ENCODE measurements at regions not wholly inside any gene's neighbourhood (a gene's known extent, or its start where the extent isn't known, plus 50 kb on each side); places are given as distances from the start of the nearest gene placed in this dataset.
A peak's percentile ranks its signal among the peaks of the same experiment; 100 is the strongest.

GRCh38 chr14:98893675-98894074 lies 378.3 kb downstream of the BCL11B start:
- H3K27ac ChIP-seq: no peak overlapping the region
- H3K27me3 ChIP-seq: no peaks in the 10 kb centered on the region
- H3K36me3 ChIP-seq: no peaks in the 10 kb centered on the region
- H3K4me1 ChIP-seq: peaks cover 11% of the 10 kb centered on the region
- TF ChIP-seq POLR2AphosphoS5 (IDR thresholded peaks at IDR 0.05) (no peak), CTCF (IDR thresholded peaks at IDR 0.05) (no peak), EP300 (IDR thresholded peaks at IDR 0.05) (no peak), POLR2A (IDR thresholded peaks at IDR 0.05) (no peak)
- H3K4me3 ChIP-seq: no peak overlapping the region
- no peak for DNase-seq (ENCODE audit: low spot score in 2 of 2)
- H3K9me3 ChIP-seq: no peaks in the 10 kb centered on the region

DNA sequence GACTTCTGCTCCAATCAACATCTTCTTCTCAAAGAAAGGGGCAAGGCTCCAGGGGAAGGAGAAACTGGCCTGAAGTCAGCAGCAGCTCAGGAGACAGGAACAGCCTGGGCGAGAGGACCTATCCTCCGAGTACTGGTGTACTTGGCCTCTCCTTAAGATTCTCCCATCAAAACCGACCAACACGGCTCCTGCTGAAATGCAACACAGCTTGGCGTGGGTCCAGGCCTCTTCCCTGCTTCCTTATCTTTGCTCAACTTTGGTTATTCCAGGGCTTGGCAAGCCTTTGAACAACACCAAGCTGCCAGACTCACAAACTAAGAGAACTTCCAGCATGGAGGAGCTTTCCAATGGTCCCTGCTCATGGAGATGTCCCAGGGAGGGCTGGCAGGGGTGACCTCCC lies 377.4 kb downstream of the BCL11B start:
- Histone ChIP-seq H3K27me3 (no peaks in the 10 kb centered on the region), H3K27ac (no peak overlapping the region), H3K36me3 (no peaks in the 10 kb centered on the region), H3K9me3 (no peaks in the 10 kb centered on the region), H3K4me1 (peaks cover 11% of the 10 kb centered on the region), H3K4me3 (no peak overlapping the region)
- no peak for DNase-seq (ENCODE audit: low spot score in 2 of 2)
- TF ChIP-seq EP300 (IDR thresholded peaks at IDR 0.05) (no peak), POLR2A (IDR thresholded peaks at IDR 0.05) (no peak)
- WGBS: 62% methylated on average over 5 of the region's 5 CpGs

DNA sequence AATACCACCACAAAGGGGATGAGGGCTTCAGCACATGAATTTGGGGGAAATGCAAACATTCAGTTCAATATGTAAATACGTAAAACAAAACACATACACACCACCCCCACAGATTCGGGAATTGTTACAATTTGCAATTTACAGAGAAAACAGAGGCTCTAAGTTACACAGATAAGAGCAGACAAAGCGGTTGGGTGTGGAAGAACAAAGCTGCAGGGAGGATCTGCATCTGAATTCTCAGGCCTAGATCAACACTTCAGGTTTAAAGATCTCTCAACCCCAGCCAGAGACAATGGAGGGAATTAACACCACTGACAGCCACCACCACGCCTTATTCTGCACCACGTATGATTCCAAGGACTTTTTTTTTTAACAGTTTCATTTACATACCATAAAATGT lies 375.5 kb downstream of the BCL11B start:
- DNase-seq (ENCODE audit: low spot score in 2 of 2): no peak
- no peak overlapping the region for H3K4me3 ChIP-seq
- no peaks in the 10 kb centered on the region for H3K9me3 ChIP-seq
- TF ChIP-seq CTCF (IDR thresholded peaks at IDR 0.05): no peak
- TF ChIP-seq POLR2AphosphoS5 (IDR thresholded peaks at IDR 0.05): no peak
- TF ChIP-seq POLR2A (IDR thresholded peaks at IDR 0.05): no peak
- TF ChIP-seq EP300 (IDR thresholded peaks at IDR 0.05): no peak
- no peak overlapping the region for H3K27ac ChIP-seq
- no peaks in the 10 kb centered on the region for H3K36me3 ChIP-seq
- H3K4me1 ChIP-seq: peaks cover 4% of the 10 kb centered on the region
- no peaks in the 10 kb centered on the region for H3K27me3 ChIP-seq
- 88% methylated on average over 5 of the region's 5 CpGs for WGBS

DNA sequence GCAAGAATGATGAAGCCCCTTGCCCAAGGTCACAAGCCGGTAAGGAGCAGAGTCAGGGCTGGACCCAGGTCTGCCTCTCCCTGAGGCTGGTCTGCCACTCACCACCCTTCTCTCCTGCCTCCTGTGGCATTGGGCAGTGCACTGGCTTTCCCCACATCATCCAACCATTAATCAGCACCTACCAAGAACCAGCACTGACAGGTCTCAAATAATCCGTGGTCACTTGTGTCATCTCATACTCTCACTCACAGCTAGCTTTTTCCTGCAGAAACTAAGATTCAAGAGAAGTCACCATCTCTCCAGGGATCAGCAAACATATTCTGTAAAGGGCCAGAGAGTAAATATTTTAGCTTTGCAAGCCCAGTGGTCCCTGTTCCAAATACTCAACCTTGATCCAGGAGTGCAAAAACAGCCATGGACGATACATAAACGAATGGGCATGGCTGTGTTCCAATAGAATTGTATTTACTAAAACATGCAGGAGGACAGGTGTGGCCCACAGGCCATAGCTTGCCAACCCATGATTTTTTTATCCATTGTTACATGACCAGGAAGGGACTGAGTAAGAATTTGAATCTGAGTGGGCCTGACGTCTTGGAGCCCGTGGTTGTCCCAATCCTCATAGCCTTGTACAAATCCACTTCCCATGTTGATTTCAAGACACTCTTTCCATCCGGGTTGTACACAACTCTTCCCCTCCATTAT lies 374.2 kb downstream of the BCL11B start:
- TF ChIP-seq POLR2A (IDR thresholded peaks at IDR 0.05) (no peak), CTCF (IDR thresholded peaks at IDR 0.05) (no peak), POLR2AphosphoS5 (IDR thresholded peaks at IDR 0.05) (no peak), EP300 (IDR thresholded peaks at IDR 0.05) (no peak)
- Histone ChIP-seq H3K27me3 (no peaks in the 10 kb centered on the region), H3K36me3 (no peaks in the 10 kb centered on the region), H3K9me3 (no peaks in the 10 kb centered on the region), H3K4me1 (peaks cover 6% of the 10 kb centered on the region), H3K27ac (no peak overlapping the region), H3K4me3 (no peak overlapping the region)
- WGBS: 75% methylated on average over 7 of the region's 7 CpGs
- DNase-seq (ENCODE audit: low spot score in 2 of 2): peak in 1 of 2 donors; percentile 24

DNA sequence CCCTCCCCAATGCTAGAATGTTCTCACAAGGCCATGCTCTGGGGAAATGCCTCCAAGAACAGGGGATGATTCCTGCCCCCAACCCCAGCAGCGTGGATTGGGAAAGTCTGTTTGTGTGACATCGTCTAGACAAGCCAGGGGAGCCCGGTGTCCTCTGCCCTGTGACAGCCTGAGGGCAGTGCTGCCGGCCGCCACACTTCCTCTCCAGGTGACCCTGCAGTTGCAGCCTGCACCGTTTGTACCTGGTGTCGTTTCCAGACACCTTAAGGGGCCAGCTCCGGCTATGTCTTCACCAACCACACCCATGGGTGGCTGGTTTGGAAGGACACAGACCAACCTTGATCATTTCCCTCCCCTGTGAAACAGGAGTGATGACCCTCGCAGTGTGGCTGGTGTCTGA lies 372.6 kb downstream of the BCL11B start:
- DNase-seq (ENCODE audit: low spot score in 2 of 2): peak in 1 of 2 donors; percentile 79
- TF ChIP-seq EP300 (IDR thresholded peaks at IDR 0.05): no peak
- TF ChIP-seq POLR2A (IDR thresholded peaks at IDR 0.05): no peak
- no peak for TF ChIP-seq POLR2AphosphoS5 (IDR thresholded peaks at IDR 0.05)
- no peak for TF ChIP-seq CTCF (IDR thresholded peaks at IDR 0.05)
- WGBS: 76% methylated on average over 9 of the region's 9 CpGs
- H3K27ac ChIP-seq: no peak overlapping the region
- peaks cover 22% of the 10 kb centered on the region for H3K4me1 ChIP-seq
- H3K9me3 ChIP-seq: no peaks in the 10 kb centered on the region
- no peak overlapping the region for H3K4me3 ChIP-seq
- H3K27me3 ChIP-seq: no peaks in the 10 kb centered on the region
- no peaks in the 10 kb centered on the region for H3K36me3 ChIP-seq

GRCh38 chr14:98900236-98900635 lies 371.8 kb downstream of the BCL11B start:
- Histone ChIP-seq H3K27ac (no peak overlapping the region), H3K4me1 (peaks cover 27% of the 10 kb centered on the region), H3K36me3 (no peaks in the 10 kb centered on the region), H3K4me3 (no peak overlapping the region), H3K9me3 (no peaks in the 10 kb centered on the region), H3K27me3 (no peaks in the 10 kb centered on the region)
- TF ChIP-seq POLR2A (IDR thresholded peaks at IDR 0.05) (no peak), EP300 (IDR thresholded peaks at IDR 0.05) (no peak), POLR2AphosphoS5 (IDR thresholded peaks at IDR 0.05) (no peak), CTCF (IDR thresholded peaks at IDR 0.05) (no peak)
- peak in 1 of 2 donors; percentile 67 for DNase-seq (ENCODE audit: low spot score in 2 of 2)
- 96% methylated on average over 15 of the region's 15 CpGs for WGBS

Data from suprapubic skin (tissue), 4 donors.